ENCODE measurements at regions not wholly inside any gene's neighbourhood (a gene's known extent, or its start where the extent isn't known, plus 50 kb on each side); places are given as distances from the start of the nearest gene placed in this dataset.

GRCh38 chr10:32155075-32155516 lies 98.9 kb upstream of the KIF5B start:
- TF ChIP-seq CTCF (IDR thresholded peaks at IDR 0.05; ENCODE audit: low read length) = no peak
- no peak for TF ChIP-seq EZH2 (IDR thresholded peaks at IDR 0.05; ENCODE audit: borderline replicate concordance, low read length)

Data from OCI-LY1 (cell line).